ENCODE measurements at regions not wholly inside any gene's neighbourhood (a gene's known extent, or its start where the extent isn't known, plus 50 kb on each side); places are given as distances from the start of the nearest gene placed in this dataset.
A peak's percentile ranks its signal among the peaks of the same experiment; 100 is the strongest.
"Not testable (repeated sequence)": the region's sequence is repeated elsewhere in the genome, so short reads cannot be mapped to it uniquely, and the experiment has no call there.

GRCh38 chr5:29197631-29198454 is 1995.6 kb upstream of the CDH6 start:
- TF ChIP-seq CTCF (conservative IDR thresholded peaks at IDR 0.05; ENCODE audit: low read depth), result no peak
- CTCF ChIA-PET, result interaction anchor here (0.6 kb wide), 2 partner anchors 1321 to 1510 kb away, joined by 3 read pairs; no protein-coding TSS in a partner anchor
- peak; percentile 51 for DNase-seq (ENCODE audit: low spot score)
- no peak overlapping the region for H3K27ac ChIP-seq
- POLR2A ChIA-PET (ENCODE audit: low non-redundant PET), result no interaction called here

GRCh38 chr5:29193972-29194371 is 1999.5 kb upstream of the CDH6 start:
- ChIA-PET CTCF (interaction anchor here (0.6 kb wide), 1 partner anchor 10 kb away, joined by 3 read pairs; no protein-coding TSS in a partner anchor), POLR2A (ENCODE audit: low non-redundant PET) (no interaction called here)
- no peak for TF ChIP-seq CTCF (conservative IDR thresholded peaks at IDR 0.05; ENCODE audit: low read depth)
- DNase-seq (ENCODE audit: low spot score), result no peak
- no peak overlapping the region for H3K27ac ChIP-seq

GRCh38 chr5:29191269-29192048 is 2002.0 kb upstream of the CDH6 start:
- CTCF ChIA-PET; DNase-seq (ENCODE audit: low spot score); POLR2A ChIA-PET (ENCODE audit: low non-redundant PET); H3K27ac ChIP-seq: not testable (repeated sequence)

- POLR2A ChIA-PET (ENCODE audit: low non-redundant PET); DNase-seq (ENCODE audit: low spot score); CTCF ChIA-PET; H3K27ac ChIP-seq: not testable (repeated sequence)
Measured at GRCh38 chr5:29190398-29190797, 2003.1 kb upstream of the CDH6 start.

- CTCF ChIA-PET, result interaction anchor here (0.8 kb wide), 1 partner anchor 18 kb away, joined by 3 read pairs; no protein-coding TSS in a partner anchor
- H3K27ac ChIP-seq; DNase-seq (ENCODE audit: low spot score); POLR2A ChIA-PET (ENCODE audit: low non-redundant PET): not testable (repeated sequence)
Measured at GRCh38 chr5:29186380-29186779, 2007.1 kb upstream of the CDH6 start.

- ChIA-PET CTCF (interaction anchor here (0.5 to 0.8 kb wide), 2 partner anchors 19 to 57 kb away, joined by 3 read pairs; no protein-coding TSS in a partner anchor), POLR2A (ENCODE audit: low non-redundant PET) (no interaction called here)
- TF ChIP-seq CTCF (conservative IDR thresholded peaks at IDR 0.05; ENCODE audit: low read depth), result no peak
- no peak overlapping the region for H3K27ac ChIP-seq
- no peak for DNase-seq (ENCODE audit: low spot score)
Measured at GRCh38 chr5:29185558-29185957, 2007.9 kb upstream of the CDH6 start.

- POLR2A ChIA-PET (ENCODE audit: low non-redundant PET), result no interaction called here
- CTCF ChIA-PET, result no interaction called here
- no peak for TF ChIP-seq CTCF (conservative IDR thresholded peaks at IDR 0.05; ENCODE audit: low read depth)
- no peak overlapping the region for H3K27ac ChIP-seq
- DNase-seq (ENCODE audit: low spot score), result no peak
Measured at GRCh38 chr5:29175774-29176173, 2017.7 kb upstream of the CDH6 start.

GRCh38 chr5:29170599-29170998 is 2022.9 kb upstream of the CDH6 start:
- ChIA-PET POLR2A (ENCODE audit: low non-redundant PET) (no interaction called here), CTCF (no interaction called here)
- DNase-seq (ENCODE audit: low spot score), result no peak
- no peak for TF ChIP-seq CTCF (conservative IDR thresholded peaks at IDR 0.05; ENCODE audit: low read depth)
- H3K27ac ChIP-seq, result no peak overlapping the region
